GM21390 (cell line): ENCODE measurements at regions not wholly inside any gene's neighbourhood (a gene's known extent, or its start where the extent isn't known, plus 50 kb on each side); places are given as distances from the start of the nearest gene placed in this dataset.
"Not testable (repeated sequence)": the region's sequence is repeated elsewhere in the genome, so short reads cannot be mapped to it uniquely, and the experiment has no call there.

ENCODE experiments used
- ATAC-seq: cut with Tn5 transposase; IDR thresholded peaks from one replicate; pipeline ENCODE4 v1.9.1; 2021; ENCODE audit not compliant: unreplicated experiment

DNA sequence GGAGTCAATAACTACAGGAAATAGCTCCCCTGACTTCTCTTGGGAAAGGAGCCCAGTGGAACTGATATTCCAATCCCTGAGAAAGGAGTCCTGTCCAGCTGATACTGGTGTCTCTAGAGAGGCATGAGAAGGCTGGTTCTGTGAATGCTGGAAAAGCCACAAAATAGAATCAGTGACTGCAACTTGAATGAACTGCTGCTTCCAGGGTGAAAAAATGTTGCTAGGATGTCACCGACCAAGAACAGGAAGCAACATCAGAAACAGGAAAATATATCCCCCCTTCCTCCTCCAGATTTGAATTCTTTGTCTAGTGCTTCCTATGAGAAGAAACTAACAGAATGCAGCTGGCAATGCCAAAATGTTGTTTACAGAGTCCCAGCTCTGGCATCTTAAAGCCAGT lies 269.3 kb upstream of the LYPLAL1 start:
- ATAC-seq, result no peak

GRCh38 chr1:218916720-218917119 lies 257.0 kb upstream of the LYPLAL1 start:
- no peak for ATAC-seq

GRCh38 chr1:218917656-218918055 lies 256.0 kb upstream of the LYPLAL1 start:
- no peak for ATAC-seq

- ATAC-seq, result no peak
These were observed 247.9 kb upstream of the LYPLAL1 start for GRCh38 chr1:218925777-218926176.

DNA sequence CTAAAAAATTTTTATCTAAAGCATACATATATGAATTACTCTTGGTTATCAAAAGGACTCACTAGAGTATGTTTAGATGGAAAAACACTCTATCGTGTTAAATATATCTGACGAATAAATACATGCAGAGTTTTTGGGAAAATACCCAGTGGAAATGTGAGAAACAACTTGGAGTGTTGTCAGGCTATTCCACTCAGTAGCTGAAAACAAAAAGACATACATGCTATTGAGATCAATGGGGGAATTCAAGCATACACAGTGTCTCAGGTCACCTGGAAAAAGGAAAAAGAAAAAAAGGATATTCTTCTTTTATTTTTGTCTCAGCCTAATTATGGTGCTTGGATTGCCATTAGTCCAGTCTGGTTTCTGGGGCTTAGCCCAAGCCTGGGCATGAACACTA lies 247.0 kb upstream of the LYPLAL1 start:
- no peak for ATAC-seq

GRCh38 chr1:218930000-218930399 lies 243.7 kb upstream of the LYPLAL1 start:
- no peak for ATAC-seq

DNA sequence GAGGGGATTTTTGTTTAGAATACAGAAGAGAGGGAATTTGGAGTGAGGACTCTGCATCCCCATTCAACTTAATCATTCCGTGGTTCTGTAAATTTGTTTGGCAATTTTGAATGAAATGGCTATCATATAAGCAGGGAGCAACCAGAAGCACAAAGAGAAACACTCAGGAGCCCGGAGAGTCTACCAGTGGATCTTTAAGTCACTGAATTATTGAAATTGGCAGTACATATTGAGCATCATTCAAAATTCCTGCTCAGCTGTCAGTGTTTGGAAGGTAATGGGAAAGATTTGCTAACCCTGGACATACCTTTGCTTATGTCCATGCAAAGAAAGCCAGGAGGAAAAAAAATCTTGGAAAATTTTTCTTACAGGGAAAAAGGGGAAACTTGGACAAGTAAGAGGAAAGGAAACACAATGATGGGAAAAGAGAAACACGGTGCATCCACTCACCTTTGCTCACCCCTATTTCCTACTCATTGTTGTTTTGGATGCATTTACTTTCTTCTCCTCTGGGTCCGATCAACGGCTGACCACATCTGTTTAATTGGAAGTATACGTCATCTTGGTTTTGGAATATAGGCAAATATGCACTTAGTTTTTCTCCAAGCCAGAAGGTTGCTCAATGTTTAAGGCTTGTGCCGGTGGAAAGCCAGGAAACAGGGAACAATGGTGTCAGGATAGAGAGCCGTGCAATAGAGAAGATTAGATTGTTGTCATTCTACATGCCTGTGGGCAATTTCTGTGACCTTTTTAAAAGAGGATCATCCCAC lies 243.0 kb upstream of the LYPLAL1 start:
- ATAC-seq, result no peak

- ATAC-seq, result no peak
These were observed 242.4 kb upstream of the LYPLAL1 start for GRCh38 chr1:218931324-218931723.

DNA sequence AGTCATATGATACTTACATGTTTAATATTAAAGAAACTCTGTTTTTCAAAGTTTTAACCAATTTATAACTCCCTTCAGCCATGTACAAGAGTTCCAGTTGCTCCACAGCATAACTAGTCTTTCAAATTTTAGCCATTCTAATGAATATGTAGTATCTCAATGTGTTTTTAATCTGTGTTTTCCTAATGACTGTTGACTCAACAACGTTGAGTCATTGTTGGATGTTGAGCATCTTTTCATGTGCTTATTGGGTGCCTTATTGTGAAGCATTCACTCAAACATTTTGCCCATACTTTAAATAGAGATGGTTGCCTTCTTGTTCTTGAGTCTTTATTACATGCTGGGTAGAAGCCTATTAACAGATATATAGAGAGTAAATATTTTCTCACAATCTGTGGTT lies 240.2 kb upstream of the LYPLAL1 start:
- ATAC-seq, result no peak

- not testable (repeated sequence) for ATAC-seq
These were observed 238.3 kb upstream of the LYPLAL1 start for GRCh38 chr1:218935408-218935807.

- no peak for ATAC-seq
These were observed 235.4 kb upstream of the LYPLAL1 start for GRCh38 chr1:218938259-218938658.

- no peak for ATAC-seq
These were observed 234.6 kb upstream of the LYPLAL1 start for GRCh38 chr1:218939095-218939494.

DNA sequence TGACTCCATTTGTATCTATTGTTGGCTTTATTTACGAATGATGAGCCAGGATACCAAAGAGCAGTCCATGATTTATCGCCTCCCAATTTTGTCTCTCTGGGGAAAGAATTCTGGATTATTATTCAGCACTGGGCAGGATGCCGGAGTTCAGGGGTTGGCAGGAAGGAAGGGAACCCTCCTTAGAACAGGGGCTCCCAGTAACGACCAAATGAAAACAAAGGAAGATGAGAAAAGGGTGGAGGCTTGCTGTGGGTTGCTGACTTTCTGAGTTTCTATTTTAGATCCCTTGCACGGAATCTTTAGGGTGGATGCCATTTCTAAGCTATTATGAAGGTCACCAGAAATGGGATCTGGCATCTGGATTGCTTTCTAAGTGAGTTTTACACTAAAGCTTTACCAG lies 231.2 kb upstream of the LYPLAL1 start:
- no peak for ATAC-seq

DNA sequence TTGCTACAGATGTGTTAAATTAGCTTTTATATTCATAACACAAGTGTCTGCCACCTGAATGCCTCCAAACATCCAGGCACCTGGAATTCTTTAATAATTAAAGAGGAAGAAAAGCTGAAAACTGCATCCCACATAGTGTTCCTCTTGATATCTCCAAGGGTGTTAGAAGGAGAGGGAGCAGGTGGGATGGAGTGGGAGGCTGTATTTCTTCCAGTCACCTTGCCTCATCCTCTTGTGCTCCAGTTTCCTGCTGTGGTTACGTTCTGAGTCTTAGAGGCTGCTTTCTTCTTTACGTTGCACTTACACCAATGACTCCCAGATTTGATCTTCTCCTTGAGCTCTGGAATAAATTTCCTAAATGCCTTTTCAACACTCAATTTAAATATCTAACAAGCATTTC lies 230.3 kb upstream of the LYPLAL1 start:
- ATAC-seq, result no peak

DNA sequence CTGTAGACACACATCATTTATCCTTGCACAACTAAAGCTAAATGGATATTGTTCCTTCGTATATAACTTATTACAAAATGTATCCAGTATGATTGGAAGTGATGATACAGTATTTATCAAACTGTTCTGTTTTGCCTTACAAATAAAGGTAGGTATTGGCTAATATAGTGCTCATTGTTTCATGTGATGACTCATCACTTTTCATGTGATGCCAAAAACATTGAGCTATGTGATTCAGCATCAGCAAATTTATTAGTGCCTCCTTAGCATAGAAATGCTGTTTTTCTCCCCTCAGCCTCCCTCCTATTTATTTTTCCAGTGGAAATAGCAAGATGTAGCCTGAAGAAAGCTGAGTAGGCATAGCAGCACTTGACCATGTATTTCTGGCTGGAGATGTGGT lies 228.6 kb upstream of the LYPLAL1 start:
- ATAC-seq, result no peak

GRCh38 chr1:218946147-218946546 lies 227.5 kb upstream of the LYPLAL1 start:
- no peak for ATAC-seq

DNA sequence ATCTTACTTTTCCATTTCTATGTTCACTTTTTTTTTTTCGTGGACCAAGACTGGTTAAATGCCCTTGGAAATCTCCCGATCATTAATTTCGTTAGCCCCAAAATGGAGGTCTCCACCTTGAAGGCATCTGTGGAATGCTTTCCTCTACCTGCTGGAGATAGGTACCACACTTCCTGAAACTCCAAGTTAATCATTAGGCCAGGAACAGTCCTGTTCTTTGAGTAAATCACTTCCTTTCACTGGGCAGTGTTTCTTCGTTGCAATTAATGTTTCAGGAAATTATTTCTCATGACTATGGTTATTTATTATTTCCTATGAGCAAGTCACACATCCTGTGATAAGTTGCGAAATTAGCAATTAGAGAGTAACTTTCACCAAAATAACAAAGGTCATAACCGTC lies 225.2 kb upstream of the LYPLAL1 start:
- ATAC-seq, result no peak

DNA sequence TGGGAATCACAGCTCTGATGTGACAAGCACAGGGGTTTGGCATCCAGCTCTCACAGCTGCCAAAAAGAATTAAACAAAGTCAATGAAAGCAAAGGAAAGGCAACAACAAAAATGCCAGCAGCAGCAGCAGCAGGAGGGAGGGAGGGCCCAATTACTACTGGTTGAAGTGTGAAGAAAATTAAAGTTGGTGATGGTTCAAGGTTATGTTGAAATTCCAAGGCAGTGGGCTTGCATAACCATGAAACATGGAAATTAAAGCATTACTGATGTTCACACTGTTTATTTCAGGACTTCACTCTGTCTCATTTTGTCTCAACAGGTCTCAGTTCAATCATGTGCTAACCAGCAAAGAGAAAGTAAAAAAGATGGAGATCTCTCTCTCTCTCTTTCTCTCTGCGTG lies 220.3 kb upstream of the LYPLAL1 start:
- no peak for ATAC-seq

DNA sequence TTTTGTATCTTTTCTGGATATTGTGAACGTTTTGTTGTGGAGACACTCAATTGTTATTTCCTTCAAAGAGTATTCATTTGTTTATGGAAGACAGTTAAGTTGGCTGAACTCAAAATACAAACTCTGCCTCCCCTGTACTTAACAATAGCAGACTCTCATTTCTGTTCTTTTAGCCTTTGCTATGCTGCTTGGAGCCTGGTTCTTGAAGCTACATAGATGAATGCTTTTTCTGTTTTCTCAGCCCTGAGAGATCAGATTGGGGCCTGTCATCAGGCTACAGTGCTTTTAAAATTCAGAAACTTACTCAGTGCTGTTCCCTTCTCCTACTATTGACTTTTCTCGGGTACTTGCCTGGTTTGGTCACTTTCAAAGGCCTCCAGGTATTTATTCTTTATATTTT lies 215.7 kb upstream of the LYPLAL1 start:
- ATAC-seq, result no peak

DNA sequence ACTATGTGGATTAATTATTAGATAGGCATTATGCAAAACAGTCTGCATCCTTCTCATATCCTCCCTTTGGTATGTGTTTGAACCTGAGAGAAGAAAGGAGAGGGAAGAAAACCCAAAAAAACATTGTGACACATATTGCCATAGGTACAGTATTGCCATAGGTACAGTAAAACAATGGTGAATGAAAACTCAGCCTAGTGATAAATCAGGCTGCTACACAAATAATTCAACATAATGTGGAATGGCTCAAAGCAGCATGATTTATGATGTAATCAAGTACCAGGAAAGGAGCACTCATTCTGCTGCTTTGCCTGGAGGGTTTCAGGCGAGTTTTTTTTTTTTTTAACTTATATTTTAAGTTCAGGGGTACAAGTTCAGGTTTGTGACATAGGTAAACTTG lies 213.9 kb upstream of the LYPLAL1 start:
- ATAC-seq, result no peak

- no peak for ATAC-seq
These were observed 209.1 kb upstream of the LYPLAL1 start for GRCh38 chr1:218964471-218965185.

DNA sequence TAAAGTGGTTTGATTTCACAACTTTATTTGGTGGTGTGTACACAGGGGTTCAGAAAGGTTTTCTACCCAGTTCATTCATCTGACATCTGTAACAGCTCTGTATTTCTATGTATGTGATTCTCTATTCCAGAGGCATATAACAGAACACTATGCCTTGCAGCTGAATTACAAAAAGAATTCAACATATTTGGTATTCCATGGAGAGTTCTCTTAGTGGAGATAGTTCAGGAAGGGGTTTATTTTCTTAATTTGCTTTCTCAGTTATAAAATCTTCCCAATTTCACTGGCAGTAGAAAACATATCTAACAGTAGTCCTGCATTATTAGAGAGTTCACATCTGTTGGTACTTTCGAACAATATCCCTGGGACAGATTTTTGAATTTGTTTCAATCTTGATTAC lies 207.9 kb upstream of the LYPLAL1 start:
- no peak for ATAC-seq

DNA sequence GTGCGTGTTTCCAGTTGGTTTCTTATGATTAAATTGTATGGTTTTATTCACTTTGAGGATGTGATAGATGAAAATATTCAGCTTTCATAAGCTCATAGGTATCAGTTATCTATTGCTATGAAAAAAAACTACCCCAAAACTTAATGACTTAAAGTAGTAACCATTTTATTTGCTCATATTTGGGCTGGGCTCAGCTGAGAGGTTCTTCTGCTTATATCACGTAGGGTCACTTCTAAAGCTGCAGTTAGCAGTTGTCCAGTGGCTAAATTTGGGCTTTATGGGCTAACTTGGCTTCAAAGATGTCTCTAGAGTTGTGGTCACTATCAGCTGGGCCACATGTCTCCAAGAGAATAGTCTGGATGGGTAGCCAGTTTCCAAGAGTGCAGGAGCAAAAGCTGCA lies 206.4 kb upstream of the LYPLAL1 start:
- no peak for ATAC-seq
